ENCODE measurements at regions not wholly inside any gene's neighbourhood (a gene's known extent, or its start where the extent isn't known, plus 50 kb on each side); places are given as distances from the start of the nearest gene placed in this dataset.

GRCh38 chr14:36083317-36083716, 93.2 kb downstream of the PTCSC3 start:
- no peak for DNase-seq

GRCh38 chr14:36078080-36078479, 98.4 kb downstream of the PTCSC3 start:
- DNase-seq: no peak

- DNase-seq: no peak
These were observed 100.3 kb downstream of the PTCSC3 start for GRCh38 chr14:36076197-36076596.

DNA sequence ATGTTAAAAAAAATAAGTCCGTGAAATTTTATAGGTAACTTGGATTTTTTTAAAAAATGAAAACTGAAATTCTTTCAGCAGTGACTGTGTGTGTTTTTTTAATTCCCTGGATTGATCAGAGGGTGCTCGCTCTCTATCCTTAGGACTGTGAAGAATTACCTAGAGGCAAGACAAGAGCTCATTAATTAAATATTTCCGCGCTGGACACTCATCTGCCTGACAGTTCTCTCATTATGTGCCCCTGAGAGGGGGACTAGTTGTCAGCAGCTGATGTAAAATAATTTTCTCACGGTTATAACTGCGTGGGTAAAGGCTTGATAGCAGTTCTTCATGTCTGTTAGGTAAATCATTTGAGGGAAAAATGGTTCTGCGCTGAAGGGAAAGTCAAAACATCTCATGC, 101.3 kb downstream of the PTCSC3 start:
- no peak for DNase-seq

- no peak for DNase-seq
These were observed 105.8 kb downstream of the PTCSC3 start for GRCh38 chr14:36070720-36071043.

DNA sequence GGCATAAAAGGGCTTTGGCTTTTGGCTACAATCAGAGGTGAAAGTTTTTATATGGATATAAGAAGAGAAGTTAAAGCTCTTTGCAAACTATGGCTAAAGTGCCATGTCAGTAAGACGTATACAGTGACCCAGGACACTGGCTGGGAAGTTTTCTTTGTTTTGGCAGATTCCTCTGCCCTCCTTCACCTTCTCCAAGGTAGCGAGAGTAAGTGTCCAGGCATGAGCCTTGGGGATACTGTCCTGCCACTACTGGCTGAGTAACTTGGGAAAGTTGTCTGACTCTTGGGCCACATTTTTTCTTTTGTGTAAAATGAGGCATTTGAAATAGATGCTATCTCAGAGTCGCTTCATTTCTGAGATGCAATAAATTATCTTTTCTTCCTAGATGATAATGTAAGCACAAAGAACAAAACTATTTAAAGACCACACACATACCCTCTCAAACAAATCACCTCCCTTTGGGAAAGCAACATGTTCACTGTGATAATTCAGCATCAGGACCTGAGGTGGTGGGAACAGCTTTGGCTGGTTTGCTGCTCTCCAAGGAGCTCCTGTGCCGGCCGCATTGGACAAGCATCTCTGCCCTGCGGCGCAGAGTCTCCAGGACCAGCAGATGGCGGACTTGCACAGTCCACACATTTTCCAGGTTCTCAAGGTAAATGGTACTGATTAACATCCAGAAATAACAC, 106.3 kb downstream of the PTCSC3 start:
- DNase-seq: peak; percentile 63

GRCh38 chr14:36069535-36069900, 107.0 kb downstream of the PTCSC3 start:
- no peak for DNase-seq

DNA sequence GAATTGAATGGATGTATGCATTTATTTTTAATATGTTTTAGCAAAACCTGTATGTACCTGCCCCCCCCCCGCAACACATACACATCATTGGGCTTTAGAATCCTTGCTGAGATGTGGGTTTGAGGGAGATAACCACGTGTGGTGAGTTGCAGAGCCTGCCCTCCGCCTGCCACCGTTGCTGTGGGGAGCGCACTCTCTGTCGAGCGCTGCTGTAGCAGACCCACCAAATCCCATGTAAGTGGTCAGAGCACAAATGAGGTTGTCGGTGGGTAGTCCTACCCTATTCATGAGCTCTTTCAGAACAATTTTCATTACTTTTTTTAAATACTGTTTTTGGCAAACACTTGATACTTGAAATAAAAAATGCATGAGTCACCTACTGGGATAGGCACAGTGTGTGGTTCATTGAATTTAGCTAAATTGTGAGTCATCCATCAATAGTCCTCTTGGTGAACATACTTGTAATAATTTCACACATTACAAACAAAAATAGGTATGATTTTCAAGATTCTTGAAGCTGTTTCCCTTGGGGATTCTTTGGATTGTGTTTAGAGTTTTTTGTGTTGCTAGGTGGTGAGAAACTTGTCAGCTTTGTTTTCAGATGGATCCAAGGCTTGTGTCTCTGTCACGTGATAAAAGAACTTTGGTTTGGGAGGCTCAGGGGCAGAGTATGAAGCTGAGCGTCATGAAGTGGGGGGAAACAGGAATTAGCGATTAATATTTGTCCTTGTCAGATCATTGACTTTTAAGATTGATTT, 107.6 kb downstream of the PTCSC3 start:
- DNase-seq: no peak

DNA sequence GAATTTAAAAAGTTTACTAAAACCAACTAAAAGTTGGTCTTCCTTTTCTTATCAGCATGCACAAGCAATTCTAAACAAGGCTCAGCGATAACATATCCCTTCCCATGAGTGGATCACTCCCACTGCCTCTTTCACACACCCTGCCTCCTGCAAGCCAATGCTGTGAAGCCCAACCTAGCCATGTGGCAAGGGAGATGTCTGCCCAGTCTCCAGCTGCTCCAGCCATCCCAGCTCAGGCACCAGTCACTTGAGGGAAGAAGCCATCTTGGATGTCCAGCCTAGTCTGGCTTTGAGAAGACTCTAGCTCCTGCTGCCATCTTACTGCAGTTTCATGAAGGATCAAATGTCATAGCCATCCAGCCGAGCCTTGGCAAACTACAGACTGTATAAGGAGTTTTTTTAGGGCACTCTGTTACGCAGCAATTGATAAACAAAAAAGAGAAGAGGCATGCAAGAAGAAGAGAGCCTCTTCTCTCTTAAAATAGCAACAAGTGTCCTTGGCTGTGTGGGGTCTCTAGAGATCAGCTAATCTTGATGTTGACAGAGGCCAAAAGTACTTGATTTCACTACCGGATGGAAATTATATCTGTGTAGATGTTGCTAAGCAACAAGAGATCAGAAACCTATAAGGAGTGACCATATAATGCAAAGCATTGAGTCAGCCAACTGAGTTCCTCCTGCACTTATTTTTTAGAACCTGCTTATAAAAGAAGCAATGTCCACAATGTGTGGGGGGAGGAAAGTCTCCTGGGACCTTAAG, 108.9 kb downstream of the PTCSC3 start:
- DNase-seq: no peak

DNA sequence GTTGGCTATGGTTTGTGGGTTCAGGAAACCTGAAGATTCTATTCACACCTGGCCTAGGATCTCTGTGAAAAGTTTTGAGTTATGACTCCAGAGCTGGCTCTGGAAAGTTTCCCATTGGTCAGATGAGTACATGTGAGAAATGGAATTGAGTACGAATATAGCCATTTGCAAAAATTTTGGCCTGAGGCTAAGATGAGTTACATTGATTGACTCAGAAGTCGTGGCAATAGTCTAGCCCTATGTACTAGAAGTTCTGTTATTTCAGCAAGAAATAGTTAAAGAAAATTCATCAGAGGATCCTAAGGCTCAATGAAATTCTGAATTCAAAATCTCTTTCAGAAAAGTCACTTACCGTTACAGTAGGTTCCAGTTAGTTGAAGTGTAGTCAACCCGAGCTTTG, 109.9 kb downstream of the PTCSC3 start:
- DNase-seq: no peak

GRCh38 chr14:36065831-36066230, 110.7 kb downstream of the PTCSC3 start:
- DNase-seq: no peak

- DNase-seq: no peak
These were observed 117.0 kb downstream of the PTCSC3 start for GRCh38 chr14:36059531-36059930.

DNA sequence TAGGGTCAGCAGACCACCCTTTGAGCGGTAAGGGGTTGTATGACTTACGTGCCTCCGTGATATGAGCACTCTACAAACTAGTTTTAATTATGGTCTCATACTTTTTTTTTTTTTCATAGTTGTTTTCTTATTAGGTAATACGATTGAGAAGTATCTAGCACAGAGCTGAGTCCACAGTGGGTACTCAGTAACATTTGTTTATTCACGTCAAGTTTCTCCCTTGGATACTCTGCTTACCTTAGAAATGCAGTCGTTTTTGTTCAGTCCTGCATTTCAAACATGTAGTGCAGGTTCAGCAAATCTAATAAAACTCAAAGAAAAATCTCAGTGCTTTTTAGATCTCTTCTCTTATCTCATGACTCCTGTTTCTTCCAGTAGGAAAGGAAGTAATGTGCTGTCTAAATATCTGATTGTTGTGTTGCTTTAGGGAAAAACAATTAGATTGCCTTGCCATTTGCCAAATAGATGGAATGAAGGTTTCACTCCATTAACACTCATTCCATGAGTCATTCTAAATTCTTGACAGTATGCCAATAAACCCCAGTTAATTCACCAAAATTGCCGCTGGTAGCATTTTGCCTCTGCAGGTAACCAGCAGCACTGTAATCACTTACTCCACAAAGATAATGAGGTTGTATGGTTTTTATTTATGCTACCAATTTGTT, 118.9 kb downstream of the PTCSC3 start:
- DNase-seq: no peak

- DNase-seq: no peak
These were observed 119.7 kb downstream of the PTCSC3 start for GRCh38 chr14:36056845-36057244.

- DNase-seq: no peak
These were observed 120.8 kb downstream of the PTCSC3 start for GRCh38 chr14:36055681-36056225.

- no peak for DNase-seq
These were observed 121.5 kb downstream of the PTCSC3 start for GRCh38 chr14:36055052-36055378.

DNA sequence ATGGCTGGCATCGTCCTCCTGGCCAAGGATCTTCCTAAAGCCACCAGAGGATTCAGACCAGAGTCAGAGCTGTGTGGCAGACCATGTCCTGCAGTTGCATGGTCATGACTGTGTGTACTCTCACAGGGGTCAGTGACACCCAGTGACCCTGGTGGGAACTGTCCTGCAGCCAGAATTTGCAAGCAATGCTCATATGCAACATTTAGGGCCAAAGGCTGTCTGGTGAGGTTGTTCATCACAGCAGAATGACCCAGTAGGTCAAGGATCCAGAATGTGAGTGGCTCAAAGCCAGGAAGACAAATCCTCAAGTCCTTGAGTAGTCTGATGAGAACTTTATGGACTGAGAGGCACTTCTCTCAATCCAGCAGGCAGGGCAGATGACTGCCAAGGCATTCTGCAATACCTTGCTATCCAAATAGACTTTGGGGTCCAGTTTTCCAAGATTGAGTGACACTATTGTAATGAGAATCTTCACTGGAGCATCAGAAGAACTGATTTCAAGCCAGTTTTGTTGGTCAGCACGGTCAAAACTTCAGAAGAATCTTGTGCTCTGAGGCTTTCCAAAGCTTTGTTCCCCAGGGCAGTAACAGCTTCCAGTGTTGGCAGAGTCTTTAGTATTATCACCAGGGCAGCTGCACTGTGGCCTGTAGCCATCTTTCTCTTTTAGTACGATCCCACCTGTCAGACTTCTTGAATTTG, 122.0 kb downstream of the PTCSC3 start:
- no peak for DNase-seq

GRCh38 chr14:36052681-36053080, 123.8 kb downstream of the PTCSC3 start:
- no peak for DNase-seq

GRCh38 chr14:36052063-36052462, 124.5 kb downstream of the PTCSC3 start:
- DNase-seq: no peak

- DNase-seq: no peak
These were observed 127.9 kb downstream of the PTCSC3 start for GRCh38 chr14:36048667-36049066.

- DNase-seq: no peak
These were observed 128.6 kb downstream of the PTCSC3 start for GRCh38 chr14:36047912-36048311.

DNA sequence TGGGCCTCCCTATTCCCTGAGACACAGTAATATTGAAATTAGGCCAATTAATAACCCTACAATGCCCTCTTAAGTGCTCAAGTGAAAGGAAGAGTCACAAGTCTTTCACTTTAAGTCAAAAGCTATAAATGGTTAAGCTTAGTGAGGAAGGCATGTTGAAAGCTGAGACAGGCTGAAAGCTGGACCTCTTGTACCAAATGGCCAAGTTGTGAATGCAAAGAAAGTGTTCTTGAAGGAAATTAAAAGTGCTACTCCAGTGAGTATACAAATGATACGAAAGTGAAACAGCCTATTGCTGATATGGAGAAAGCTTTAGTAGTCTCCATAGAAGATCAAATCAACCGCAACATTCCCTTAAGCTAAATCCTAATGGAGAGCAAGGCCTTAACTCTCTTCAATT, 140.8 kb downstream of the PTCSC3 start:
- DNase-seq: no peak

DNA sequence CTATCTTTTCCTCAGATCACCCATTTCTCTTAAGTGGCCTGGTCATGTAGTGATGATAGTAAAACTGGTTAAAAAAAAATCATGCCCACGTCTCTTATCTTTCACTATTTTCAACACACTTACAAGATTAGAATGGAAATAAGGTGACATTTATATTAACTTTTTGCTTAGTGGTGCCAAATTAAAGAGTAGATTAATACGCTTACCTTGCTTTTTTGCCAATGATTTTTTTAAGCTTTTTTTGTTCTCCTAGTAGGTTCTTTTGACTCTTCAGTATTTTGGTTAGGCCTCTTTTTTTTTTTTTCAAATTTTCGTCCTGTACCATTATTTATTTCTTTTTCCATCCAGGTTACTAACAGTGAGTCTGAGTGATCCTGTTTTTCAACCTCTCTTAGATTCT, 147.9 kb downstream of the PTCSC3 start:
- no peak for DNase-seq
